CD4-positive, CD25-positive, alpha-beta regulatory T cell (primary cell): ENCODE measurements at regions not wholly inside any gene's neighbourhood (a gene's known extent, or its start where the extent isn't known, plus 50 kb on each side); places are given as distances from the start of the nearest gene placed in this dataset.

Experiments used
- ATAC-seq, 2 donors: fragments of 150-1000 bp; cut with Tn5 transposase; one replicate each; pipeline ENCODE4 v1.10.0; 2021; ENCODE audit warnings: low read depth in 2 of 2, moderate number of reproducible peaks in 2 of 2, moderate library complexity in 1 of 2
- DNase-seq, 3 donors: peaks; one replicate each; pipeline versions ENCODE4 v3.0.0 to v3.0.0-alpha.2; 2012 to 2022; ENCODE audit warnings: mixed read lengths in 1 of 3
- H3K27ac ChIP-seq: one replicate; pipeline ENCODE4 v1.7.0; 2013; ENCODE audit warnings: mild to moderate bottlenecking, low read length; ENCODE audit not compliant: insufficient read depth, poor library complexity, severe bottlenecking
- H3K27me3 ChIP-seq: one replicate; pipeline ENCODE4 v1.7.0; 2013; ENCODE audit warnings: low read length; ENCODE audit not compliant: control insufficient read depth, insufficient read depth
- H3K36me3 ChIP-seq: one replicate; pipeline ENCODE4 v1.7.0; 2013; ENCODE audit warnings: mild to moderate bottlenecking, low read length, moderate library complexity; ENCODE audit not compliant: control insufficient read depth, insufficient read depth
- H3K4me1 ChIP-seq: 2 replicates; pipeline ENCODE4 v1.7.0; 2013; ENCODE audit warnings: mild to moderate bottlenecking, low read length; ENCODE audit not compliant: insufficient read depth, control insufficient read depth, poor library complexity, severe bottlenecking
- H3K4me3 ChIP-seq: one replicate; pipeline ENCODE4 v1.7.0; 2013; ENCODE audit warnings: low read depth, mild to moderate bottlenecking, low read length, moderate library complexity
- H3K9me3 ChIP-seq, 2 experiments: 1 replicate in 1 of 2; 2 replicates in 1 of 2; pipeline ENCODE4 v1.7.0; 2013; ENCODE audit warnings: low read length in 2 of 2, mild to moderate bottlenecking in 1 of 2, moderate library complexity in 1 of 2; ENCODE audit not compliant: control insufficient read depth in 2 of 2
- H3K27ac Mint-ChIP-seq, 3 donors: one replicate each; pipeline ENCODE4 v1.8.0; 2020 to 2022; ENCODE audit warnings: mild to moderate bottlenecking in 3 of 3, mixed read lengths in 3 of 3, moderate library complexity in 2 of 3
- H3K27me3 Mint-ChIP-seq: one replicate; pipeline ENCODE4 v1.8.0; 2022; ENCODE audit warnings: mild to moderate bottlenecking, mixed read lengths
- H3K36me3 Mint-ChIP-seq: one replicate; pipeline ENCODE4 v1.8.0; 2020; ENCODE audit warnings: mixed read lengths
- H3K4me1 Mint-ChIP-seq, 4 donors: one replicate each; pipeline ENCODE4 v1.8.0; 2020 to 2022; ENCODE audit warnings: mixed read lengths in 4 of 4, mild to moderate bottlenecking in 1 of 4
- H3K4me3 Mint-ChIP-seq, 4 donors: one replicate each; pipeline ENCODE4 v1.8.0; 2020 to 2022; ENCODE audit warnings: mild to moderate bottlenecking in 4 of 4, mixed read lengths in 4 of 4, moderate library complexity in 3 of 4
- H3K9me3 Mint-ChIP-seq, 7 donors: one replicate each; pipeline ENCODE4 v1.8.0; 2020 to 2022; ENCODE audit warnings: mixed read lengths in 7 of 7, mild to moderate bottlenecking in 3 of 7, moderate library complexity in 2 of 7

DNA sequence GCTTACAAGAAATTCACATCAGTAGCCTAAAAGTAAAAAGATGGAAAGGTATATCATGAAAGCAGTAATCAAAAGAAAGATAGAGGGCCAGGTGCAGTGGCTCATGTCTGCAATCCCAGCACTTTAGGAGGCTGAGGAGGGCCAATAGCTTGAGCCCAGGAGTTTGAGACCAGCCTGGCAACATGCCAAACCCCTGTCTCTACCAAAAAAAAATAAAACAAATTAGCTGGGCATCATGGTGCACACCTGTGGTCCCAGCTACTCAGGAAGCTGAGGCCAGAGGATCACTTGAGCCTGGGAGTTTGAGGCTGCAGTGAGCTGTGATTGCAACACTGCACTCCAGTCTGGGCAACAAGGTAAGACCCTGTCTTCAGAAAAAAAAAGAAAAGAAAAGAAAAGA, 55.5 kb downstream of the GSPT2 start:
- Histone ChIP-seq H3K27me3 (no peaks in the 10 kb centered on the region), H3K9me3 (no peaks in the 10 kb centered on the region), H3K27ac (no peak overlapping the region), H3K4me1 (peaks cover under 1% of the 10 kb centered on the region), H3K4me3 (no peak overlapping the region), H3K36me3 (no peaks in the 10 kb centered on the region)
- DNase-seq (no peak), ATAC-seq (no peak)
- Mint-ChIP-seq H3K36me3 (no peaks in the 10 kb centered on the region), H3K9me3 (peaks cover 0 to 3% (median 0%) of the 10 kb centered on the region in 7 donors), H3K27ac (no peak overlapping the region), H3K4me3 (no peak overlapping the region), H3K4me1 (peaks cover 3 to 11% (median 6%) of the 10 kb centered on the region in 4 donors), H3K27me3 (peaks cover 5% of the 10 kb centered on the region)

DNA sequence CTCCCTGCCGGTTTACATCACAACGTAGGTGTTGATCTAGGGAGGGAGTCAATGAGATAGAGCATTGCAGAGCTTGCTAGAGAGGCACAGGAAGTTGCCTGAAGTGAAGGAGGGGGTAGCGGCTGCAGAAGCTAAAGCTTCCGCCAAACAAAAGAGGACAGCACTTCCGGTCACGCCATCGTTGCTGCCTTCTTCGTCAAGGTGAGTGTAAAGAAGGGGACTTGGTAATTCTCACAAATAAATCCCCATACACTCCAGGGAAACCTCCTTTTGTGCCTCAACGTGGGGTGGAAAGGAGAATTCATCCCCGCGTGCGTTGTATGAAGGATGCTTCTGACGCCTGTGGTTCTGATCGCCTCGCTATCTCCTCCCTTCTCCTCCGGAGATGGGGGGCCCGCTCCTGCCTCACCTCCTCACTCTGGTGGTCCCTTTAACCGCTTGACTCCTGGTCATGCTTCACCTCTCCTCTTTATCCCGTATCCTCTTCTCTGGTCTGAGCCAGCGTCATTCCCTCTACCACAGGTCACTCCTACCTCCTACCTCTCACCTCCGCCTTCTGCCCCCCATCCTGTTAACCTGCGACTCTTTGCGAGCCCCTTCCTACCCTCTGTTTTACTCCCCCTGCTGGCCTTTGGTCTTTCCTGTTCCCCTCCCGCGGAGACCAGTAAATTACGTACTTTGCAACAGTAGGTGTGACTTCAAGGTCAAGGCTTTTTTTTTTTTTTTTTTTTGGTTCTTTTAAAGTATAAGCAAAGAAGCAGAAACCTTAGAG, 59.9 kb downstream of the GSPT2 start:
- DNase-seq (peak; percentile 22 to 84 (median 48)), ATAC-seq (peak; percentile 83 to 88)
- peaks cover 0 to 2% (median 0%) of the 10 kb centered on the region in 7 donors for H3K9me3 Mint-ChIP-seq
- peaks cover 5 to 30% (median 13%) of the 10 kb centered on the region in 4 donors for H3K4me1 Mint-ChIP-seq
- H3K36me3 Mint-ChIP-seq, result peaks cover 4% of the 10 kb centered on the region
- Histone ChIP-seq H3K4me3 (peak overlapping the region; percentile 88), H3K36me3 (peaks cover 2% of the 10 kb centered on the region), H3K27ac (peak overlapping the region; percentile 70), H3K4me1 (peaks cover 6% of the 10 kb centered on the region), H3K27me3 (no peaks in the 10 kb centered on the region), H3K9me3 (no peaks in the 10 kb centered on the region)
- peak overlapping the region; percentile 92 to 98 (median 96) for H3K27ac Mint-ChIP-seq
- peak overlapping the region; percentile 91 to 98 (median 95) for H3K4me3 Mint-ChIP-seq
- H3K27me3 Mint-ChIP-seq, result peaks cover 5% of the 10 kb centered on the region

DNA sequence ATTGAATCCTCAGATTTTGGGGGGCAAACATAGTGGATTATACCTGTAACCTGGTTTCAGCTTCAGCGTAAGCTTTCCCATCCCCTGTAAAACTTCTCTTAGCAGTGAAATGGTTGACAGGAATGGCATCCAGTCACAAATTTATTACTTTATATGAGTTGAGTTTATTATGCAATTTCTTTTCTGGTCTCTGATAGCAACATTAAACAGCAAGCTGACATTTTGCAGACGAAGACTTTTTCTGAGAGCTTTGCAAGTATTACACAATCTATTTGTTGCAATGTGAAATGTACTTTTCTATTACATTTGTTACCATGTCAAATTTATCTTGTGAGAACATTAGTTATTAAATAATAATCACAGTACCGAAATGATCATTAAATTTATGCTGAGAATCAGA, 60.6 kb downstream of the GSPT2 start:
- H3K27me3 Mint-ChIP-seq, result peaks cover 5% of the 10 kb centered on the region
- H3K36me3 Mint-ChIP-seq, result peaks cover 4% of the 10 kb centered on the region
- Histone ChIP-seq H3K27ac (no peak overlapping the region), H3K27me3 (no peaks in the 10 kb centered on the region), H3K36me3 (peaks cover 2% of the 10 kb centered on the region), H3K4me3 (peak overlapping the region; percentile 88), H3K9me3 (no peaks in the 10 kb centered on the region), H3K4me1 (peaks cover 6% of the 10 kb centered on the region)
- H3K27ac Mint-ChIP-seq, result peak overlapping the region in 2 of 3 donors; percentile 43 to 92
- peaks cover 5 to 33% (median 13%) of the 10 kb centered on the region in 4 donors for H3K4me1 Mint-ChIP-seq
- ATAC-seq (no peak), DNase-seq (no peak)
- H3K4me3 Mint-ChIP-seq, result peak overlapping the region; percentile 49 to 98 (median 93)
- H3K9me3 Mint-ChIP-seq, result peaks cover 0 to 2% (median 0%) of the 10 kb centered on the region in 7 donors

DNA sequence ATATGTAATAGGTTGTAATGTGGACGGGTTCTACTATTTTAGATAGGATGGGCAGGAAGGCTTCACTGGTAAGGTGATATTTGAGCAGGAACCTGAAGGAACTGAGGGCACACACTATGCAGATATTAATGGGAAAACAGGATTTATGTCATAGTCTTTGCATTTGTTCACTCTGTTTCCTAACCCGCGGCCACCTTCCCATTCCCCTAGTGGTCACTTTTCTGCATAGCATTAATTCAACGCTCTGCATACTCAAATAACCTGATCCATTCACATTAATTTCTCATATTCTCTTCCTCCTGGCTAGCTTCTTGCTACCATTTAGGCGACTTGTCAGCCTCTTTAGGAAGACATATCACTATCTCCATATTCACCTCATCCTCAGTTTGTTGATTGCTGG, 61.5 kb downstream of the GSPT2 start:
- Histone ChIP-seq H3K4me3 (no peak overlapping the region), H3K27ac (no peak overlapping the region), H3K27me3 (no peaks in the 10 kb centered on the region), H3K36me3 (peaks cover 2% of the 10 kb centered on the region), H3K4me1 (peaks cover 6% of the 10 kb centered on the region), H3K9me3 (no peaks in the 10 kb centered on the region)
- Mint-ChIP-seq H3K27ac (no peak overlapping the region), H3K36me3 (peaks cover 4% of the 10 kb centered on the region), H3K4me1 (peaks cover 5 to 36% (median 13%) of the 10 kb centered on the region in 4 donors), H3K4me3 (peak overlapping the region in 1 of 4 donors; percentile 77), H3K27me3 (peaks cover 4% of the 10 kb centered on the region), H3K9me3 (peaks cover 0 to 2% (median 0%) of the 10 kb centered on the region in 7 donors)
- DNase-seq (no peak), ATAC-seq (no peak)

DNA sequence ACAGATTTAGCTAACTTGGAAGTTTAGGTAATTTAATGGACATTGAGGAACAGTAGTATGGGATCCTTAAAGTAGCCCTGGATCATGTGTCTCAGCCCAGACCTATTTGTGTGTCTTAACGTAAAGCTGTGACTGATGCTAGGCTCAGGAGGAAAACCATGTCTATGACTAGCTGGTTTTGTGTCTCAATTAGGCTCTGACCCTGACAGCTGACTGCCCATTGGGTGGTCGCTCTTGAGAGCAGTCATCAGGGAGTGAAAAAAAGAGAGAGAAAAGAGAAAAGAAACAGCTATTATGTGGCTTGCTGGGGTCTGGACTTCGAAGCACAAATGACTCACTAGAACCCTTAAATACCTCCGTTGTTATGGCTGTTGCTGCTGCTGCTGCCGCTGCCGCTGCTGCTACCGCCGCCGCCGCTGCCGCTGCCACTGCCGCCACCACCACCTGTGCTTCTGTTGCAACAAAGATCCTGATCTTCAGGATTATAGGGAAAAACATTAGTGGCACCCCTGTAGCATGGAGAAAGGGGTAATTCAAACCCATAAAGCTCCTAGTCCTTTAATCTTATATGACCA, 70.7 kb downstream of the GSPT2 start:
- peaks cover 0 to 2% (median 0%) of the 10 kb centered on the region in 7 donors for H3K9me3 Mint-ChIP-seq
- peaks cover 13% of the 10 kb centered on the region for H3K36me3 Mint-ChIP-seq
- DNase-seq (no peak), ATAC-seq (no peak)
- peaks cover 0 to 34% (median 6%) of the 10 kb centered on the region in 4 donors for H3K4me1 Mint-ChIP-seq
- no peak overlapping the region for H3K4me3 ChIP-seq
- H3K4me3 Mint-ChIP-seq, result no peak overlapping the region
- no peaks in the 10 kb centered on the region for H3K4me1 ChIP-seq
- no peaks in the 10 kb centered on the region for H3K27me3 Mint-ChIP-seq
- no peak overlapping the region for H3K27ac ChIP-seq
- H3K36me3 ChIP-seq, result peaks cover 2% of the 10 kb centered on the region
- H3K27ac Mint-ChIP-seq, result no peak overlapping the region
- H3K9me3 ChIP-seq, result no peaks in the 10 kb centered on the region
- no peaks in the 10 kb centered on the region for H3K27me3 ChIP-seq

DNA sequence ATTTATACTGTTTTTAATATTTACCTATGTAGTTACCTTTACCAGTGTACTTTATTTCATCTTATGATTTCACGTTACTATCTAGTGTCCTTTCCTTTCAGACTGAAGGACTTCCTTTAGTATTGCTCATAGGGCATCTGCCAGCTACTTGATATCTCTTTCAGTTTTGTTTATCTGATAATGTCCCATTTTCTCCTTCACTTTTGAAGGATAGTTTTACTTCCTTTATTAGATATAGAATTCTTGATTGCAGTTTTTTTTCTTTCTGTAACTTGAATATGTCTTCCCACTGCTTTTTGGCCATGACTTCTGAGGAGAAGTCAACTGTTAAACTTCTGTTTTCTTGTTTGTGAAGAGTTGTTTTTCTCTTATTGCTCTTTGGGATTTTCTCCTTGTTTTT, 69.4 kb upstream of the MAGED1 start:
- Mint-ChIP-seq H3K9me3 (peaks cover 0 to 3% (median 0%) of the 10 kb centered on the region in 7 donors), H3K4me1 (peaks cover 10 to 57% (median 35%) of the 10 kb centered on the region in 4 donors), H3K36me3 (peaks cover 8% of the 10 kb centered on the region), H3K4me3 (peak overlapping the region in 1 of 4 donors; percentile 64), H3K27me3 (no peaks in the 10 kb centered on the region), H3K27ac (no peak overlapping the region)
- Histone ChIP-seq H3K4me3 (no peak overlapping the region), H3K27ac (no peak overlapping the region), H3K4me1 (no peaks in the 10 kb centered on the region), H3K36me3 (no peaks in the 10 kb centered on the region), H3K27me3 (no peaks in the 10 kb centered on the region), H3K9me3 (no peaks in the 10 kb centered on the region)
- DNase-seq, result no peak
- no peak for ATAC-seq

DNA sequence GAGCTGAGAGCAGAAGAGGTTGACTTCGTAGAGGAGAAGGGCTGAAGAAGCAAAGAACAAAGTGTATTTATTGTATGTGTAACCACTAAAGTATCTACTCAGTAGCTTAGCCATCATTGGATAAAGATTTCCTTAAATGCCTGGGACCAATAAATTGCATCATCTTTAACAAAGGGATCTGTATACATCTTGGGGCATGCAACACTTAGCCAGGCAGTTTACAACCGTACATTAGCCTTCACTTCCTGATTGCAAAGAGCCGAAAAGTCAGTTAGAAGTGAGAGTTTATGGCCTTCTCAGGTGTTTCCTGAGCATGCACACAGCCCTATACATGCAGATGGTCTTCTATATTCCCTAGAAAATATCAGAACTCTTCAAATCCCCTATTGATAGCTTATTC, 68.0 kb upstream of the MAGED1 start:
- no peaks in the 10 kb centered on the region for H3K36me3 ChIP-seq
- DNase-seq, result no peak
- no peaks in the 10 kb centered on the region for H3K27me3 ChIP-seq
- H3K9me3 ChIP-seq, result no peaks in the 10 kb centered on the region
- no peak overlapping the region for H3K4me3 ChIP-seq
- no peak overlapping the region for H3K27ac ChIP-seq
- no peaks in the 10 kb centered on the region for H3K4me1 ChIP-seq
- peaks cover 0 to 3% (median 0%) of the 10 kb centered on the region in 7 donors for H3K9me3 Mint-ChIP-seq
- H3K36me3 Mint-ChIP-seq, result peaks cover 11% of the 10 kb centered on the region
- no peak for ATAC-seq
- H3K4me3 Mint-ChIP-seq, result no peak overlapping the region
- H3K27me3 Mint-ChIP-seq, result no peaks in the 10 kb centered on the region
- no peak overlapping the region for H3K27ac Mint-ChIP-seq
- H3K4me1 Mint-ChIP-seq, result peaks cover 10 to 52% (median 32%) of the 10 kb centered on the region in 4 donors
